ENCODE measurements at regions not wholly inside any gene's neighbourhood (a gene's known extent, or its start where the extent isn't known, plus 50 kb on each side); places are given as distances from the start of the nearest gene placed in this dataset.

DNA sequence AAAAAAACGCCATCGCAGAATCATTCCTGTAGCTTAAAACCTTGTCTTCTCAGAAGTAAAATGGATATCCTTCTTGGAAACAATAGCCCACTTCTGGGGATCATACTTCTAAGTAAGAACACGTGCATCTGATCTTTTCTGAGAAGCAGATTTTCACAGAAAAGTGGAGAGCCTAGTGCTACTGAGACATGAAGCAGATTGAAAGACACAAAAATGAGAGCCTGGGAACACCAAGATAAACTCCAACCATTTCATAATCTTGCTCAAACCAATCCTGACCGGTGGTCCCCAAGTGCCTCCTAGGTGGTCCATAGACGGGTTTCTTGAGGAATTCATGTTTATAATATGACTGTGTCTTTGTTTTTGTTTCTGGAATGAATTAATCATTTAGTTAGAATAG is 191.2 kb downstream of the IRS1 start:
- TF ChIP-seq, protein P1, sequence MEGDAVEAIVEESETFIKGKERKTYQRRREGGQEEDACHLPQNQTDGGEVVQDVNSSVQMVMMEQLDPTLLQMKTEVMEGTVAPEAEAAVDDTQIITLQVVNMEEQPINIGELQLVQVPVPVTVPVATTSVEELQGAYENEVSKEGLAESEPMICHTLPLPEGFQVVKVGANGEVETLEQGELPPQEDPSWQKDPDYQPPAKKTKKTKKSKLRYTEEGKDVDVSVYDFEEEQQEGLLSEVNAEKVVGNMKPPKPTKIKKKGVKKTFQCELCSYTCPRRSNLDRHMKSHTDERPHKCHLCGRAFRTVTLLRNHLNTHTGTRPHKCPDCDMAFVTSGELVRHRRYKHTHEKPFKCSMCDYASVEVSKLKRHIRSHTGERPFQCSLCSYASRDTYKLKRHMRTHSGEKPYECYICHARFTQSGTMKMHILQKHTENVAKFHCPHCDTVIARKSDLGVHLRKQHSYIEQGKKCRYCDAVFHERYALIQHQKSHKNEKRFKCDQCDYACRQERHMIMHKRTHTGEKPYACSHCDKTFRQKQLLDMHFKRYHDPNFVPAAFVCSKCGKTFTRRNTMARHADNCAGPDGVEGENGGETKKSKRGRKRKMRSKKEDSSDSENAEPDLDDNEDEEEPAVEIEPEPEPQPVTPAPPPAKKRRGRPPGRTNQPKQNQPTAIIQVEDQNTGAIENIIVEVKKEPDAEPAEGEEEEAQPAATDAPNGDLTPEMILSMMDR (IDR thresholded peaks at IDR 0.05; ENCODE audit: low read depth, low read length, missing input control), result no peak
- TF ChIP-seq RAD21 (IDR thresholded peaks at IDR 0.05) (no peak), YY1 (IDR thresholded peaks at IDR 0.05) (no peak), MAX (IDR thresholded peaks at IDR 0.05) (no peak), RXRA (IDR thresholded peaks at IDR 0.05) (no peak), FOXA1 (IDR thresholded peaks at IDR 0.05) (no peak), NR2F2 (IDR thresholded peaks at IDR 0.05) (no peak), JUND (IDR thresholded peaks at IDR 0.05) (no peak), TAF1 (conservative IDR thresholded peaks at IDR 0.05) (no peak), EGR1 (IDR thresholded peaks at IDR 0.05; ENCODE audit: low read depth in 2 of 2) (no peak), REST (IDR thresholded peaks at IDR 0.05) (no peak), GABPA (IDR thresholded peaks at IDR 0.05 in 1 of 2, conservative IDR thresholded peaks at IDR 0.05 in 1 of 2) (no peak)
- TF ChIP-seq, protein P2, sequence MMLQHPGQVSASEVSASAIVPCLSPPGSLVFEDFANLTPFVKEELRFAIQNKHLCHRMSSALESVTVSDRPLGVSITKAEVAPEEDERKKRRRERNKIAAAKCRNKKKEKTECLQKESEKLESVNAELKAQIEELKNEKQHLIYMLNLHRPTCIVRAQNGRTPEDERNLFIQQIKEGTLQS (IDR thresholded peaks at IDR 0.05), result no peak
- TF ChIP-seq, protein P3, sequence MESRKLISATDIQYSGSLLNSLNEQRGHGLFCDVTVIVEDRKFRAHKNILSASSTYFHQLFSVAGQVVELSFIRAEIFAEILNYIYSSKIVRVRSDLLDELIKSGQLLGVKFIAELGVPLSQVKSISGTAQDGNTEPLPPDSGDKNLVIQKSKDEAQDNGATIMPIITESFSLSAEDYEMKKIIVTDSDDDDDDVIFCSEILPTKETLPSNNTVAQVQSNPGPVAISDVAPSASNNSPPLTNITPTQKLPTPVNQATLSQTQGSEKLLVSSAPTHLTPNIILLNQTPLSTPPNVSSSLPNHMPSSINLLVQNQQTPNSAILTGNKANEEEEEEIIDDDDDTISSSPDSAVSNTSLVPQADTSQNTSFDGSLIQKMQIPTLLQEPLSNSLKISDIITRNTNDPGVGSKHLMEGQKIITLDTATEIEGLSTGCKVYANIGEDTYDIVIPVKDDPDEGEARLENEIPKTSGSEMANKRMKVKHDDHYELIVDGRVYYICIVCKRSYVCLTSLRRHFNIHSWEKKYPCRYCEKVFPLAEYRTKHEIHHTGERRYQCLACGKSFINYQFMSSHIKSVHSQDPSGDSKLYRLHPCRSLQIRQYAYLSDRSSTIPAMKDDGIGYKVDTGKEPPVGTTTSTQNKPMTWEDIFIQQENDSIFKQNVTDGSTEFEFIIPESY (IDR thresholded peaks at IDR 0.05), result no peak

Data from liver (tissue), 3 donors.